H1 (cell line): ENCODE measurements at regions not wholly inside any gene's neighbourhood (a gene's known extent, or its start where the extent isn't known, plus 50 kb on each side); places are given as distances from the start of the nearest gene placed in this dataset.

Experiments
- CTCF ChIA-PET: fragments of 300-600 bp; sonication (Branson Sonifier 250); formaldehyde crosslinking; loops from one replicate; lab custom pipeline; 2021; ENCODE audit not compliant: partially characterized antibody; lab: Charles Lee
- POLR2A ChIA-PET: fragments of 300-600 bp; sonication (Branson Sonifier 250); formaldehyde crosslinking; loops from one replicate; lab custom pipeline; 2021; ENCODE audit warnings: inconsistent platforms; ENCODE audit not compliant: partially characterized antibody; lab: Charles Lee
- DNase-seq, 2 experiments: peaks; one replicate each; pipeline versions ENCODE4 v3.0.0 to v3.0.0-alpha.2; 2010 to 2022; ENCODE audit warnings: low spot score in 2 of 2, low read depth in 1 of 2, mixed read lengths in 1 of 2
- FAIRE-seq: peaks from 2 replicates; lab custom pipeline; 2011; peaks lifted over from hg19 to GRCh38; lab: Jason Lieb, UNC
- H2AFZ ChIP-seq: 2 replicates; pipeline ENCODE4 v1.8.1; 2012; ENCODE audit warnings: low read length, inconsistent platforms
- H2AK5ac ChIP-seq: 2 replicates; pipeline ENCODE4 v1.6.1; 2013; ENCODE audit warnings: low read depth, low read length
- H2BK120ac ChIP-seq: replicated peaks from 2 replicates; pipeline ENCODE3; 2013; ENCODE audit warnings: low read depth, low read length, inconsistent platforms
- H2BK12ac ChIP-seq: 2 replicates; pipeline ENCODE4 v1.6.1; 2013; ENCODE audit warnings: low read depth, low read length
- H2BK15ac ChIP-seq: 2 replicates; pipeline ENCODE4 v1.6.1; 2013; ENCODE audit warnings: low read length
- H2BK20ac ChIP-seq: 2 replicates; pipeline ENCODE4 v1.6.1; 2013; ENCODE audit warnings: low read length
- H2BK5ac ChIP-seq: 2 replicates; pipeline ENCODE4 v1.6.1; 2013; ENCODE audit warnings: low read depth, low read length
- H3K14ac ChIP-seq: 2 replicates; pipeline ENCODE4 v1.6.1; 2013; ENCODE audit warnings: inconsistent platforms; ENCODE audit not compliant: insufficient read length
- H3K18ac ChIP-seq: 2 replicates; pipeline ENCODE4 v1.6.1; 2013; ENCODE audit warnings: low read length; ENCODE audit errors: extremely low read depth
- H3K23ac ChIP-seq: 2 replicates; pipeline ENCODE4 v1.6.1; 2013; ENCODE audit warnings: inconsistent platforms; ENCODE audit not compliant: insufficient read length
- H3K23me2 ChIP-seq: 2 replicates; pipeline ENCODE4 v1.6.1; 2013; ENCODE audit warnings: low read depth, low read length
- H3K27ac ChIP-seq: 2 replicates; pipeline ENCODE4 v1.6.1; 2011; ENCODE audit warnings: low read depth, low read length, inconsistent platforms
- H3K27me3 ChIP-seq, 4 experiments: replicated peaks in 1 of 4; 1 replicate in 1 of 4; 2 replicates in 3 of 4; pipeline versions ENCODE4 v1.6.1 to v1.8.1; 2011 to 2013; ENCODE audit warnings: low read length in 3 of 4, mild to moderate bottlenecking in 3 of 4, inconsistent platforms in 2 of 4, mixed read lengths in 2 of 4, moderate library complexity in 1 of 4; ENCODE audit not compliant: control insufficient read depth in 3 of 4, insufficient read depth in 3 of 4; ENCODE audit errors: extremely low read depth in 1 of 4
- H3K36me3 ChIP-seq, 4 experiments: 2 replicates each; pipeline versions ENCODE4 v1.6.1 to v1.8.1; 2011 to 2013; ENCODE audit warnings: mild to moderate bottlenecking in 4 of 4, low read length in 3 of 4, moderate library complexity in 2 of 4, control low read depth in 1 of 4, inconsistent platforms in 1 of 4; ENCODE audit not compliant: insufficient read depth in 4 of 4, control insufficient read depth in 2 of 4
- H3K4ac ChIP-seq: replicated peaks from 2 replicates; pipeline ENCODE3; 2013; ENCODE audit warnings: low read length, low read depth, mixed read lengths, inconsistent platforms; ENCODE audit not compliant: insufficient read length
- H3K4me1 ChIP-seq, 4 experiments: replicated peaks in 1 of 4; 1 replicate in 1 of 4; 2 replicates in 3 of 4; pipeline versions ENCODE4 v1.6.1 to v1.8.1; 2011 to 2013; ENCODE audit warnings: low read length in 3 of 4, inconsistent platforms in 2 of 4, mixed read lengths in 1 of 4; ENCODE audit not compliant: insufficient read depth in 4 of 4, control insufficient read depth in 3 of 4
- H3K4me2 ChIP-seq, 2 experiments: 2 replicates each; pipeline versions ENCODE4 v1.6.1 to v1.8.1; 2011 to 2013; ENCODE audit warnings: low read depth in 2 of 2, low read length in 2 of 2, control low read depth in 1 of 2, inconsistent platforms in 1 of 2, mild to moderate bottlenecking in 1 of 2; ENCODE audit not compliant: insufficient read depth in 1 of 2
- H3K4me3 ChIP-seq, 4 experiments: fragments of 200-600, 300-600 bp in 1 of 4; sonication (generic), shearing (Covaris generic), sonication (Bioruptor Twin) in 1 of 4; 2 replicates each; pipeline versions ENCODE4 v1.5.1 to v1.8.1; 2011 to 2016; ENCODE audit warnings: low read length in 4 of 4, low read depth in 3 of 4, control low read depth in 2 of 4, inconsistent platforms in 2 of 4, mild to moderate bottlenecking in 2 of 4, mixed read lengths in 1 of 4, moderate library complexity in 1 of 4; ENCODE audit not compliant: insufficient read depth in 2 of 4; ENCODE audit errors: extremely low read depth in 1 of 4
- H3K56ac ChIP-seq: replicated peaks from 2 replicates; pipeline ENCODE3; 2013; ENCODE audit warnings: low read depth, mild to moderate bottlenecking, mixed read lengths, low read length, inconsistent platforms; ENCODE audit not compliant: insufficient read length
- H3K79me1 ChIP-seq: 2 replicates; pipeline ENCODE4 v1.6.1; 2013; ENCODE audit warnings: low read depth, low read length, control low read depth
- H3K79me2 ChIP-seq, 2 experiments: 2 replicates each; pipeline versions ENCODE4 v1.6.1 to v1.8.1; 2012 to 2013; ENCODE audit warnings: low read length in 2 of 2, mild to moderate bottlenecking in 2 of 2, inconsistent platforms in 1 of 2; ENCODE audit not compliant: insufficient read depth in 2 of 2, control insufficient read depth in 1 of 2
- H3K9ac ChIP-seq, 4 experiments: replicated peaks in 1 of 4; 1 replicate in 1 of 4; 2 replicates in 3 of 4; pipeline versions ENCODE4 v1.6.1 to v1.8.1; 2011 to 2013; ENCODE audit warnings: low read depth in 3 of 4, low read length in 3 of 4, control low read depth in 2 of 4, mild to moderate bottlenecking in 2 of 4, moderate library complexity in 2 of 4, inconsistent platforms in 1 of 4; ENCODE audit errors: extremely low read depth in 1 of 4
- H3K9me3 ChIP-seq, 2 experiments: 2 replicates each; pipeline versions ENCODE4 v1.6.1 to v1.8.1; 2012 to 2013; ENCODE audit warnings: mild to moderate bottlenecking in 2 of 2, moderate library complexity in 2 of 2, control low read depth in 1 of 2, inconsistent platforms in 1 of 2, low read depth in 1 of 2, low read length in 1 of 2, mixed read lengths in 1 of 2; ENCODE audit not compliant: insufficient read depth in 2 of 2
- H4K20me1 ChIP-seq, 2 experiments: replicated peaks in 1 of 2; 2 replicates each; pipeline versions ENCODE3 to v1.8.1; 2011 to 2013; ENCODE audit warnings: inconsistent platforms in 2 of 2, low read length in 2 of 2, mild to moderate bottlenecking in 1 of 2; ENCODE audit not compliant: insufficient read depth in 2 of 2, control insufficient read depth in 1 of 2
- H4K5ac ChIP-seq: 2 replicates; pipeline ENCODE4 v1.6.1; 2013; ENCODE audit warnings: low read length, low read depth, mixed read lengths, inconsistent platforms; ENCODE audit not compliant: insufficient read length
- H4K8ac ChIP-seq: 2 replicates; pipeline ENCODE4 v1.8.0; 2013; ENCODE audit warnings: mild to moderate bottlenecking, moderate library complexity, low read length, inconsistent platforms; ENCODE audit not compliant: insufficient read depth; ENCODE audit errors: extremely low read depth
- H4K91ac ChIP-seq: replicated peaks from 2 replicates; pipeline ENCODE3; 2013; ENCODE audit warnings: low read length, mixed read lengths, inconsistent platforms; ENCODE audit not compliant: insufficient read length
- EGR1 ChIP-seq: IDR thresholded peaks from 2 replicates; pipeline ENCODE4 v1.6.1; 2011; ENCODE audit warnings: low read depth, low read length, borderline replicate concordance
- KDM4A ChIP-seq: IDR thresholded peaks from one replicate; pipeline ENCODE4 v1.7.1; 2012; ENCODE audit warnings: low read depth, mild to moderate bottlenecking, moderate library complexity, low read length, inconsistent platforms; ENCODE audit not compliant: severe bottlenecking
- NANOG ChIP-seq: IDR thresholded peaks from 2 replicates; pipeline ENCODE4 v1.6.1; 2011; ENCODE audit warnings: low read length, low read depth, mild to moderate bottlenecking, inconsistent platforms; ENCODE audit not compliant: insufficient read depth, poor library complexity, severe bottlenecking
- NRF1 ChIP-seq: IDR thresholded peaks from 2 replicates; pipeline ENCODE4 v1.6.1; 2011; ENCODE audit warnings: mild to moderate bottlenecking, low read depth, low read length, improper control_type of control experiment
- RAD21 ChIP-seq, 2 experiments: IDR thresholded peaks in 1 of 2; conservative IDR thresholded peaks in 1 of 2; 2 replicates each; pipeline ENCODE4 v1.6.1; 2011; ENCODE audit warnings: low read depth in 2 of 2, low read length in 2 of 2, improper control_type of control experiment in 1 of 2, inconsistent platforms in 1 of 2, mild to moderate bottlenecking in 1 of 2, moderate library complexity in 1 of 2
- RFX5 ChIP-seq: IDR thresholded peaks from 2 replicates; pipeline ENCODE4 v1.6.1; 2011; ENCODE audit warnings: low read depth, low read length, improper control_type of control experiment, borderline replicate concordance
- SUZ12 ChIP-seq: fragments of 200-600 bp; sonication (generic); IDR thresholded peaks from 2 replicates; pipeline ENCODE4 v1.6.1; 2012; ENCODE audit warnings: mild to moderate bottlenecking, inconsistent platforms, low read length, moderate library complexity, mixed read lengths
- TAF1 ChIP-seq: IDR thresholded peaks from 2 replicates; pipeline ENCODE4 v1.6.1; 2011; ENCODE audit warnings: mild to moderate bottlenecking, low read depth, low read length
- TBP ChIP-seq: IDR thresholded peaks from 2 replicates; pipeline ENCODE4 v1.6.1; 2011; ENCODE audit warnings: low read depth, low read length, improper control_type of control experiment
- TCF12 ChIP-seq: IDR thresholded peaks from 2 replicates; pipeline ENCODE4 v1.6.1; 2011; ENCODE audit warnings: low read depth, mild to moderate bottlenecking, low read length
- USF2 ChIP-seq: IDR thresholded peaks from 2 replicates; pipeline ENCODE4 v1.6.1; 2011; ENCODE audit warnings: low read length, improper control_type of control experiment
- WGBS, 2 experiments: shearing (Covaris generic) in 1 of 2; methylation state at CpG; one replicate each; pipeline versions ENCODE4 v1.1.6 to v1.1.7; 2013 to 2015; ENCODE audit warnings: low lambda C conversion rate in 2 of 2, mixed read lengths in 2 of 2, inconsistent platforms in 1 of 2, low coverage in 1 of 2, missing lambda C conversion rate in 1 of 2; ENCODE audit not compliant: insufficient replicate concordance in 2 of 2, insufficient coverage in 1 of 2, insufficient read length in 1 of 2; ENCODE audit errors: extremely low coverage in 1 of 2, missing lambda C conversion rate in 1 of 2; 5-methylcytosine and 5-hydroxymethylcytosine counted together

GRCh38 chr7:153401795-153402720 is 642.5 kb downstream of the ACTR3B start:
- DNase-seq, result no peak
- Histone ChIP-seq H3K14ac (no peak overlapping the region), H3K4me1 (peaks cover 0 to 2% (median 0%) of the 10 kb centered on the region in 4 experiments; a peak in 1 of 7 replicates), H3K23ac (no peak overlapping the region), H4K91ac (no peak overlapping the region), H4K20me1 (no peaks in the 10 kb centered on the region), H3K27ac (no peak overlapping the region), H2BK12ac (no peak overlapping the region), H3K4me3 (no peak overlapping the region), H4K5ac (no peak overlapping the region), H3K9ac (no peak overlapping the region), H3K9me3 (peaks cover 0 to 9% of the 10 kb centered on the region in 2 experiments; a peak in 2 of 4 replicates), H2AFZ (no peak overlapping the region), H2BK120ac (no peak overlapping the region), H2AK5ac (no peak overlapping the region), H3K23me2 (no peaks in the 10 kb centered on the region), H2BK5ac (no peak overlapping the region), H3K56ac (no peak overlapping the region), H3K4me2 (no peak overlapping the region), H3K79me2 (no peaks in the 10 kb centered on the region), H4K8ac (no peak overlapping the region), H3K18ac (no peak overlapping the region), H3K4ac (no peak overlapping the region), H3K27me3 (no peaks in the 10 kb centered on the region), H2BK15ac (no peak overlapping the region), H2BK20ac (no peak overlapping the region), H3K36me3 (no peaks in the 10 kb centered on the region), H3K79me1 (no peaks in the 10 kb centered on the region)
- ChIA-PET POLR2A (no interaction called here), CTCF (no interaction called here)
- no peak for FAIRE-seq
- WGBS, 2 experiments, result 88 to 100% methylated on average over 1 to 9 of the region's 9 CpGs
- TF ChIP-seq TBP (no peak), NRF1 (no peak), KDM4A (no peak), EGR1 (no peak), SUZ12 (no peak), RAD21 (IDR thresholded peaks at IDR 0.05 in 1 of 2, conservative IDR thresholded peaks at IDR 0.05 in 1 of 2; ENCODE audit: low read depth in 2 of 2, low read length in 2 of 2) (no peak), RFX5 (no peak), TAF1 (no peak), NANOG (no peak), USF2 (no peak), TCF12 (no peak)
